Activated CD4-positive, alpha-beta T cell treated with anti-CD3 and anti-CD28 coated beads, Interleukin-2, amount 10 ng/mL, durations not matched to agents 24 days and 14 days (primary cell): ENCODE measurements at regions not wholly inside any gene's neighbourhood (a gene's known extent, or its start where the extent isn't known, plus 50 kb on each side); places are given as distances from the start of the nearest gene placed in this dataset.

Experiments used
- DNase-seq: peaks from one replicate; pipeline ENCODE4 v3.0.0; 2022
- H3K27ac Mint-ChIP-seq: one replicate; pipeline ENCODE4 v1.8.0; 2022; ENCODE audit warnings: mild to moderate bottlenecking, mixed read lengths
- H3K27me3 Mint-ChIP-seq: one replicate; pipeline ENCODE4 v1.8.0; 2022; ENCODE audit warnings: mixed read lengths
- H3K36me3 Mint-ChIP-seq: one replicate; pipeline ENCODE4 v1.8.0; 2022; ENCODE audit warnings: low read depth, mild to moderate bottlenecking, mixed read lengths
- H3K4me1 Mint-ChIP-seq: one replicate; pipeline ENCODE4 v1.8.0; 2021; ENCODE audit warnings: mixed read lengths
- H3K4me3 Mint-ChIP-seq: one replicate; pipeline ENCODE4 v1.8.0; 2022; ENCODE audit warnings: mild to moderate bottlenecking, moderate library complexity, mixed read lengths
- H3K9me3 Mint-ChIP-seq: one replicate; pipeline ENCODE4 v1.8.0; 2021; ENCODE audit warnings: mixed read lengths
- intact Hi-C: fragments of 100-400 bp; cut with micrococcal nuclease; formaldehyde crosslinking; loops from one replicate; pipeline ENCODE4 v1.15.1; 2023

- intact Hi-C loops = no loop called here
- DNase-seq = no peak
- Mint-ChIP-seq H3K4me3 (no peak overlapping the region), H3K9me3 (no peaks in the 10 kb centered on the region), H3K4me1 (no peaks in the 10 kb centered on the region), H3K27me3 (no peaks in the 10 kb centered on the region), H3K36me3 (no peaks in the 10 kb centered on the region), H3K27ac (no peak overlapping the region)
Observed at GRCh38 chr3:117512975-117513374, 803.4 kb downstream of the TUSC7 start.

GRCh38 chr3:117515309-117515708 lies 805.7 kb downstream of the TUSC7 start:
- Mint-ChIP-seq H3K9me3 (no peaks in the 10 kb centered on the region), H3K4me3 (no peak overlapping the region), H3K4me1 (no peaks in the 10 kb centered on the region), H3K27me3 (no peaks in the 10 kb centered on the region), H3K27ac (no peak overlapping the region), H3K36me3 (no peaks in the 10 kb centered on the region)
- DNase-seq = no peak
- intact Hi-C loops = no loop called here

- no peak overlapping the region for H3K4me3 Mint-ChIP-seq
- H3K9me3 Mint-ChIP-seq = no peaks in the 10 kb centered on the region
- intact Hi-C loops = no loop called here
- H3K4me1 Mint-ChIP-seq = no peaks in the 10 kb centered on the region
- H3K36me3 Mint-ChIP-seq = no peaks in the 10 kb centered on the region
- H3K27me3 Mint-ChIP-seq = no peaks in the 10 kb centered on the region
- DNase-seq = no peak
- no peak overlapping the region for H3K27ac Mint-ChIP-seq
Observed at GRCh38 chr3:117518364-117518763, 808.8 kb downstream of the TUSC7 start.

- Mint-ChIP-seq H3K9me3 (no peaks in the 10 kb centered on the region), H3K4me3 (no peak overlapping the region), H3K27me3 (no peaks in the 10 kb centered on the region), H3K4me1 (no peaks in the 10 kb centered on the region), H3K27ac (no peak overlapping the region), H3K36me3 (no peaks in the 10 kb centered on the region)
- no peak for DNase-seq
- intact Hi-C loops = no loop called here
Observed at GRCh38 chr3:117519776-117520175, 810.2 kb downstream of the TUSC7 start.

- no peak for DNase-seq
- no peaks in the 10 kb centered on the region for H3K36me3 Mint-ChIP-seq
- no peaks in the 10 kb centered on the region for H3K4me1 Mint-ChIP-seq
- no peaks in the 10 kb centered on the region for H3K27me3 Mint-ChIP-seq
- intact Hi-C loops = no loop called here
- H3K4me3 Mint-ChIP-seq = no peak overlapping the region
- no peak overlapping the region for H3K27ac Mint-ChIP-seq
- H3K9me3 Mint-ChIP-seq = no peaks in the 10 kb centered on the region
Observed at GRCh38 chr3:117520582-117520981, 811.0 kb downstream of the TUSC7 start.

GRCh38 chr3:117523418-117523817 lies 813.8 kb downstream of the TUSC7 start:
- H3K27ac Mint-ChIP-seq = no peak overlapping the region
- no peaks in the 10 kb centered on the region for H3K4me1 Mint-ChIP-seq
- no peak for DNase-seq
- H3K4me3 Mint-ChIP-seq = no peak overlapping the region
- H3K36me3 Mint-ChIP-seq = no peaks in the 10 kb centered on the region
- intact Hi-C loops = no loop called here
- no peaks in the 10 kb centered on the region for H3K9me3 Mint-ChIP-seq
- no peaks in the 10 kb centered on the region for H3K27me3 Mint-ChIP-seq

- no peaks in the 10 kb centered on the region for H3K27me3 Mint-ChIP-seq
- H3K36me3 Mint-ChIP-seq = no peaks in the 10 kb centered on the region
- DNase-seq = no peak
- H3K27ac Mint-ChIP-seq = no peak overlapping the region
- no peak overlapping the region for H3K4me3 Mint-ChIP-seq
- H3K4me1 Mint-ChIP-seq = no peaks in the 10 kb centered on the region
- no peaks in the 10 kb centered on the region for H3K9me3 Mint-ChIP-seq
- intact Hi-C loops = no loop called here
Observed at GRCh38 chr3:117524890-117525289, 815.3 kb downstream of the TUSC7 start.

GRCh38 chr3:117526470-117527079 lies 817.0 kb downstream of the TUSC7 start:
- DNase-seq = no peak

GRCh38 chr3:117527346-117527745 lies 817.8 kb downstream of the TUSC7 start:
- no peak for DNase-seq
- Mint-ChIP-seq H3K27me3 (no peaks in the 10 kb centered on the region), H3K4me3 (no peak overlapping the region), H3K4me1 (no peaks in the 10 kb centered on the region), H3K27ac (no peak overlapping the region), H3K36me3 (no peaks in the 10 kb centered on the region), H3K9me3 (no peaks in the 10 kb centered on the region)
- intact Hi-C loops = loop anchor here (2.0 kb wide), 1 partner anchor 509 kb away; no protein-coding TSS in a partner anchor

More at GRCh38 chr3:117526470-117527079, 817.0 kb downstream of the TUSC7 start:
- no peaks in the 10 kb centered on the region for H3K9me3 Mint-ChIP-seq
- H3K4me1 Mint-ChIP-seq = no peaks in the 10 kb centered on the region
- intact Hi-C loops = loop anchor here (2.0 kb wide), 1 partner anchor 508 kb away; no protein-coding TSS in a partner anchor
- no peak overlapping the region for H3K4me3 Mint-ChIP-seq
- H3K36me3 Mint-ChIP-seq = no peaks in the 10 kb centered on the region
- H3K27ac Mint-ChIP-seq = no peak overlapping the region
- H3K27me3 Mint-ChIP-seq = no peaks in the 10 kb centered on the region

- no peak overlapping the region for H3K4me3 Mint-ChIP-seq
- DNase-seq = no peak
- no peaks in the 10 kb centered on the region for H3K36me3 Mint-ChIP-seq
- no peaks in the 10 kb centered on the region for H3K9me3 Mint-ChIP-seq
- H3K27ac Mint-ChIP-seq = no peak overlapping the region
- no peaks in the 10 kb centered on the region for H3K27me3 Mint-ChIP-seq
- H3K4me1 Mint-ChIP-seq = no peaks in the 10 kb centered on the region
- intact Hi-C loops = no loop called here
Observed at GRCh38 chr3:117528688-117529087, 819.1 kb downstream of the TUSC7 start.

GRCh38 chr3:117531078-117531767 lies 821.6 kb downstream of the TUSC7 start:
- H3K27ac Mint-ChIP-seq = no peak overlapping the region
- H3K36me3 Mint-ChIP-seq = no peaks in the 10 kb centered on the region
- H3K4me3 Mint-ChIP-seq = no peak overlapping the region
- no peaks in the 10 kb centered on the region for H3K4me1 Mint-ChIP-seq
- intact Hi-C loops = no loop called here
- H3K9me3 Mint-ChIP-seq = no peaks in the 10 kb centered on the region
- DNase-seq = no peak
- no peaks in the 10 kb centered on the region for H3K27me3 Mint-ChIP-seq

- no peak overlapping the region for H3K27ac Mint-ChIP-seq
Observed at GRCh38 chr3:117532268-117532667, 822.7 kb downstream of the TUSC7 start.

GRCh38 chr3:117534138-117534537 lies 824.6 kb downstream of the TUSC7 start:
- H3K36me3 Mint-ChIP-seq = no peaks in the 10 kb centered on the region
- no peaks in the 10 kb centered on the region for H3K27me3 Mint-ChIP-seq
- no peak overlapping the region for H3K4me3 Mint-ChIP-seq
- intact Hi-C loops = no loop called here
- no peak overlapping the region for H3K27ac Mint-ChIP-seq
- no peaks in the 10 kb centered on the region for H3K9me3 Mint-ChIP-seq
- no peak for DNase-seq
- no peaks in the 10 kb centered on the region for H3K4me1 Mint-ChIP-seq

More at GRCh38 chr3:117532268-117532667, 822.7 kb downstream of the TUSC7 start:
- Mint-ChIP-seq H3K36me3 (no peaks in the 10 kb centered on the region), H3K9me3 (no peaks in the 10 kb centered on the region), H3K4me3 (no peak overlapping the region), H3K27me3 (no peaks in the 10 kb centered on the region), H3K4me1 (no peaks in the 10 kb centered on the region)
- DNase-seq = no peak
- intact Hi-C loops = no loop called here

- Mint-ChIP-seq H3K27me3 (no peaks in the 10 kb centered on the region), H3K27ac (no peak overlapping the region), H3K9me3 (no peaks in the 10 kb centered on the region), H3K4me3 (no peak overlapping the region), H3K4me1 (no peaks in the 10 kb centered on the region), H3K36me3 (no peaks in the 10 kb centered on the region)
- DNase-seq = no peak
- intact Hi-C loops = no loop called here
Observed at GRCh38 chr3:117536006-117536405, 826.4 kb downstream of the TUSC7 start.

GRCh38 chr3:117537949-117538348 lies 828.4 kb downstream of the TUSC7 start:
- no peaks in the 10 kb centered on the region for H3K9me3 Mint-ChIP-seq
- no peak for DNase-seq
- no peaks in the 10 kb centered on the region for H3K4me1 Mint-ChIP-seq
- H3K27ac Mint-ChIP-seq = no peak overlapping the region
- no peak overlapping the region for H3K4me3 Mint-ChIP-seq
- H3K27me3 Mint-ChIP-seq = no peaks in the 10 kb centered on the region
- no peaks in the 10 kb centered on the region for H3K36me3 Mint-ChIP-seq
- intact Hi-C loops = no loop called here
